Gastrocnemius medialis (tissue), 4 donors: ENCODE measurements at regions not wholly inside any gene's neighbourhood (a gene's known extent, or its start where the extent isn't known, plus 50 kb on each side); places are given as distances from the start of the nearest gene placed in this dataset.

Experiments
- ATAC-seq, 2 donors: fragments of 150-250 bp; one replicate each; pipeline ENCODE4 v1.9.1; 2016
- DNase-seq, 2 donors: peaks; one replicate each; pipeline ENCODE4 v3.0.0-alpha.2; 2019
- H3K27ac ChIP-seq, 4 donors: fragments of 200-600 bp; sonication (generic); 1 replicate in 1 of 4; 2 replicates in 3 of 4; pipeline ENCODE4 v1.5.1; 2016 to 2018; ENCODE audit warnings: mild to moderate bottlenecking in 2 of 4, moderate library complexity in 1 of 4
- H3K27me3 ChIP-seq, 3 donors: fragments of 200-600 bp; sonication (generic) in 2 of 3; 1 replicate in 1 of 3; 2 replicates in 2 of 3; pipeline versions ENCODE4 v1.5.1 to v1.6.0; 2016 to 2019; ENCODE audit warnings: mild to moderate bottlenecking in 1 of 3, moderate library complexity in 1 of 3
- H3K36me3 ChIP-seq, 2 donors: fragments of 200-600 bp; sonication (generic) in 1 of 2; one replicate each; pipeline ENCODE4 v1.5.1; 2017 to 2018
- H3K4me1 ChIP-seq, 2 donors: fragments of 200-600 bp; sonication (generic) in 1 of 2; one replicate each; pipeline ENCODE4 v1.5.1; 2016 to 2017; ENCODE audit warnings: mild to moderate bottlenecking in 2 of 2
- H3K4me3 ChIP-seq, 4 donors: fragments of 200-600 bp; sonication (generic) in 3 of 4; 1 replicate in 1 of 4; 2 replicates in 3 of 4; pipeline ENCODE4 v1.5.1; 2016 to 2019; ENCODE audit warnings: mild to moderate bottlenecking in 2 of 4
- H3K9me3 ChIP-seq, 3 donors: fragments of 200-600 bp; sonication (generic) in 2 of 3; 1 replicate in 1 of 3; 2 replicates in 2 of 3; pipeline ENCODE4 v1.5.1; 2016 to 2019
- POLR2A ChIP-seq, 2 donors: fragments of 450-650 bp; IDR thresholded peaks; one replicate each; pipeline ENCODE4 v1.6.1; 2017; ENCODE audit warnings: antibody characterized with exemption in 2 of 2, mild to moderate bottlenecking in 2 of 2, moderate library complexity in 2 of 2
- in situ Hi-C, 4 donors: fragments of 200-750 bp; cut with MboI; loops; one replicate each; pipeline versions ENCODE4 v1.15.0 to v1.8.0; 2017; ENCODE audit warnings: low sequenced_read_pairs in 4 of 4
- intact Hi-C: fragments of 100-400 bp; cut with DNase I; formaldehyde crosslinking; loops from one replicate; pipeline ENCODE4 v1.15.1; 2023; ENCODE audit warnings: low total_unique reads
- TF ChIP-seq, protein P1 (sequence below), 5 experiments: fragments of 450-650 bp in 3 of 5; fragments of 200-600 bp in 2 of 5; sonication (generic) in 2 of 5; IDR thresholded peaks in 4 of 5; conservative IDR thresholded peaks in 1 of 5; 1 replicate in 4 of 5; 2 replicates in 1 of 5; pipeline ENCODE4 v1.5.1; 2016 to 2019; ENCODE audit warnings: antibody characterized with exemption in 5 of 5, mild to moderate bottlenecking in 3 of 5, moderate library complexity in 3 of 5

- H3K4me3 ChIP-seq: no peak overlapping the region
Measured at GRCh38 chr11:119943298-119943655, 194.6 kb downstream of the TRIM29 start.

GRCh38 chr11:119942583-119943297, 195.2 kb downstream of the TRIM29 start:
- intact Hi-C loops (no loop called here), in situ Hi-C loops (no loop called here)
- no peak overlapping the region for H3K4me3 ChIP-seq
- H3K27ac ChIP-seq: no peak overlapping the region
- no peaks in the 10 kb centered on the region for H3K9me3 ChIP-seq
- TF ChIP-seq, protein P1, sequence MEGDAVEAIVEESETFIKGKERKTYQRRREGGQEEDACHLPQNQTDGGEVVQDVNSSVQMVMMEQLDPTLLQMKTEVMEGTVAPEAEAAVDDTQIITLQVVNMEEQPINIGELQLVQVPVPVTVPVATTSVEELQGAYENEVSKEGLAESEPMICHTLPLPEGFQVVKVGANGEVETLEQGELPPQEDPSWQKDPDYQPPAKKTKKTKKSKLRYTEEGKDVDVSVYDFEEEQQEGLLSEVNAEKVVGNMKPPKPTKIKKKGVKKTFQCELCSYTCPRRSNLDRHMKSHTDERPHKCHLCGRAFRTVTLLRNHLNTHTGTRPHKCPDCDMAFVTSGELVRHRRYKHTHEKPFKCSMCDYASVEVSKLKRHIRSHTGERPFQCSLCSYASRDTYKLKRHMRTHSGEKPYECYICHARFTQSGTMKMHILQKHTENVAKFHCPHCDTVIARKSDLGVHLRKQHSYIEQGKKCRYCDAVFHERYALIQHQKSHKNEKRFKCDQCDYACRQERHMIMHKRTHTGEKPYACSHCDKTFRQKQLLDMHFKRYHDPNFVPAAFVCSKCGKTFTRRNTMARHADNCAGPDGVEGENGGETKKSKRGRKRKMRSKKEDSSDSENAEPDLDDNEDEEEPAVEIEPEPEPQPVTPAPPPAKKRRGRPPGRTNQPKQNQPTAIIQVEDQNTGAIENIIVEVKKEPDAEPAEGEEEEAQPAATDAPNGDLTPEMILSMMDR (IDR thresholded peaks at IDR 0.05 in 4 of 5, conservative IDR thresholded peaks at IDR 0.05 in 1 of 5): no peak
- no peak for TF ChIP-seq POLR2A (IDR thresholded peaks at IDR 0.05)
- no peaks in the 10 kb centered on the region for H3K4me1 ChIP-seq
- H3K27me3 ChIP-seq: peaks cover 0 to 2% (median 0%) of the 10 kb centered on the region in 3 donors
- H3K36me3 ChIP-seq: no peaks in the 10 kb centered on the region
- DNase-seq (no peak), ATAC-seq (no peak)

More at GRCh38 chr11:119943298-119943655, 194.6 kb downstream of the TRIM29 start:
- Histone ChIP-seq H3K27ac (no peak overlapping the region), H3K27me3 (peaks cover 0 to 2% (median 0%) of the 10 kb centered on the region in 3 donors), H3K36me3 (no peaks in the 10 kb centered on the region), H3K9me3 (no peaks in the 10 kb centered on the region), H3K4me1 (no peaks in the 10 kb centered on the region)
- TF ChIP-seq, protein P1 (IDR thresholded peaks at IDR 0.05 in 4 of 5, conservative IDR thresholded peaks at IDR 0.05 in 1 of 5): no peak
- no peak for TF ChIP-seq POLR2A (IDR thresholded peaks at IDR 0.05)
- in situ Hi-C loops: no loop called here
- intact Hi-C loops: no loop called here
- DNase-seq (no peak), ATAC-seq (no peak)

GRCh38 chr11:119941636-119942411, 196.1 kb downstream of the TRIM29 start:
- Histone ChIP-seq H3K9me3 (no peaks in the 10 kb centered on the region), H3K27ac (no peak overlapping the region), H3K4me1 (no peaks in the 10 kb centered on the region), H3K27me3 (peaks cover 0 to 2% (median 0%) of the 10 kb centered on the region in 3 donors), H3K4me3 (no peak overlapping the region), H3K36me3 (no peaks in the 10 kb centered on the region)
- intact Hi-C loops (no loop called here), in situ Hi-C loops (no loop called here)
- ATAC-seq (no peak), DNase-seq (no peak)
- no peak for TF ChIP-seq POLR2A (IDR thresholded peaks at IDR 0.05)
- TF ChIP-seq, protein P1 (IDR thresholded peaks at IDR 0.05 in 4 of 5, conservative IDR thresholded peaks at IDR 0.05 in 1 of 5): no peak

DNA sequence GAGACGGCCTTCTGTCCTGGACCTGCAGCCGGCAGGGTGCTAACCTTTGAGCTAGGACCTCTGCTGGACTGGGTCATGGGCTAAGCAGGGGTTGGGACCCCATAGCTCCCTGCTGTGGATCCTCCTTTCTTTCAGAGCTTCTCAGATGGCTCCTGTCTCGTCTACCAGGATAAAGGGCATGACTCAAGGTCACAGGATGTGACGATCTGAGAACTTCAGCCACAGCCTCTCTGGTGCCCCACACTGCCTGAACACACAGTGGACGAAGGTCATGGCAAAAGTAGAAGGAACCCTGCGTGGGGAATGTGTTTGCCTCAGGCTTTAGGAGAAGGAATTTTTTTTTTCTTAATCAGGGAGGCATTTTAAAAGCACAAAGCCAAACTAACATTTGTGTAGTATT, 196.7 kb downstream of the TRIM29 start:
- Histone ChIP-seq H3K9me3 (no peaks in the 10 kb centered on the region), H3K4me3 (no peak overlapping the region), H3K4me1 (no peaks in the 10 kb centered on the region), H3K36me3 (no peaks in the 10 kb centered on the region), H3K27ac (no peak overlapping the region), H3K27me3 (peaks cover 0 to 2% (median 0%) of the 10 kb centered on the region in 3 donors)
- TF ChIP-seq POLR2A (IDR thresholded peaks at IDR 0.05): no peak
- TF ChIP-seq, protein P1 (IDR thresholded peaks at IDR 0.05 in 4 of 5, conservative IDR thresholded peaks at IDR 0.05 in 1 of 5): no peak
- DNase-seq (no peak), ATAC-seq (no peak)
- intact Hi-C loops: no loop called here
- in situ Hi-C loops: no loop called here
